SK-N-MC (cell line): ENCODE measurements at regions not wholly inside any gene's neighbourhood (a gene's known extent, or its start where the extent isn't known, plus 50 kb on each side); places are given as distances from the start of the nearest gene placed in this dataset.

ENCODE experiments used
- EZH2 ChIP-seq: fragments of 200-600 bp; sonication (generic); IDR thresholded peaks from one replicate; pipeline ENCODE4 v1.6.1; 2017; ENCODE audit warnings: antibody characterized with exemption
- FOXP2 ChIP-seq: optimal IDR thresholded peaks from 2 replicates; pipeline ENCODE3; 2011; ENCODE audit warnings: mild to moderate bottlenecking, moderate library complexity; ENCODE audit not compliant: insufficient read depth; ENCODE audit errors: extremely low read length, control extremely low read depth
- POLR2AphosphoS5 ChIP-seq: IDR thresholded peaks from 2 replicates; pipeline ENCODE4 v1.6.1; 2012; ENCODE audit warnings: mild to moderate bottlenecking, low read depth, low read length, borderline replicate concordance

- TF ChIP-seq POLR2AphosphoS5 (no peak), EZH2 (no peak), FOXP2 (no peak)
These were observed 697.5 kb upstream of the RAB6C start for GRCh38 chr2:129281791-129282530.
